ENCODE measurements at regions not wholly inside any gene's neighbourhood (a gene's known extent, or its start where the extent isn't known, plus 50 kb on each side); places are given as distances from the start of the nearest gene placed in this dataset.

- Histone ChIP-seq H3K4me3 (no peak overlapping the region), H3K79me2 (replicated peaks; ENCODE audit: insufficient read depth) (no peaks in the 10 kb centered on the region), H4K20me1 (replicated peaks; ENCODE audit: insufficient read depth) (no peaks in the 10 kb centered on the region), H3F3A (replicated peaks; ENCODE audit: low read depth) (no peaks in the 10 kb centered on the region), H3K27me3 (ENCODE audit: insufficient read depth) (no peaks in the 10 kb centered on the region), H3K27ac (ENCODE audit: low read depth) (no peak overlapping the region), H2AFZ (no peak overlapping the region), H3K9me2 (ENCODE audit: insufficient read depth) (no peaks in the 10 kb centered on the region), H3K36me3 (ENCODE audit: insufficient read depth) (no peaks in the 10 kb centered on the region), H3K4me2 (no peak overlapping the region), H3K4me1 (ENCODE audit: insufficient read depth) (peaks cover 36% of the 10 kb centered on the region)
- DNase-seq (ENCODE audit: low spot score): no peak
- Mint-ChIP-seq H3K4me3 (no peak overlapping the region), H3K27ac (no peak overlapping the region), H3K4me1 (peaks cover 34% of the 10 kb centered on the region), H3K36me3 (ENCODE audit: low read depth) (no peaks in the 10 kb centered on the region; the same call in 2 of the 3 replicates), H3K9me3 (no peaks in the 10 kb centered on the region; the same call in 2 of the 3 replicates), H3K27me3 (ENCODE audit: insufficient read depth, low read depth, poor library complexity) (no peaks in the 10 kb centered on the region)
- TF ChIP-seq JUNB (IDR thresholded peaks at IDR 0.05; ENCODE audit: unreplicated experiment): no peak
- TF ChIP-seq, protein P1, sequence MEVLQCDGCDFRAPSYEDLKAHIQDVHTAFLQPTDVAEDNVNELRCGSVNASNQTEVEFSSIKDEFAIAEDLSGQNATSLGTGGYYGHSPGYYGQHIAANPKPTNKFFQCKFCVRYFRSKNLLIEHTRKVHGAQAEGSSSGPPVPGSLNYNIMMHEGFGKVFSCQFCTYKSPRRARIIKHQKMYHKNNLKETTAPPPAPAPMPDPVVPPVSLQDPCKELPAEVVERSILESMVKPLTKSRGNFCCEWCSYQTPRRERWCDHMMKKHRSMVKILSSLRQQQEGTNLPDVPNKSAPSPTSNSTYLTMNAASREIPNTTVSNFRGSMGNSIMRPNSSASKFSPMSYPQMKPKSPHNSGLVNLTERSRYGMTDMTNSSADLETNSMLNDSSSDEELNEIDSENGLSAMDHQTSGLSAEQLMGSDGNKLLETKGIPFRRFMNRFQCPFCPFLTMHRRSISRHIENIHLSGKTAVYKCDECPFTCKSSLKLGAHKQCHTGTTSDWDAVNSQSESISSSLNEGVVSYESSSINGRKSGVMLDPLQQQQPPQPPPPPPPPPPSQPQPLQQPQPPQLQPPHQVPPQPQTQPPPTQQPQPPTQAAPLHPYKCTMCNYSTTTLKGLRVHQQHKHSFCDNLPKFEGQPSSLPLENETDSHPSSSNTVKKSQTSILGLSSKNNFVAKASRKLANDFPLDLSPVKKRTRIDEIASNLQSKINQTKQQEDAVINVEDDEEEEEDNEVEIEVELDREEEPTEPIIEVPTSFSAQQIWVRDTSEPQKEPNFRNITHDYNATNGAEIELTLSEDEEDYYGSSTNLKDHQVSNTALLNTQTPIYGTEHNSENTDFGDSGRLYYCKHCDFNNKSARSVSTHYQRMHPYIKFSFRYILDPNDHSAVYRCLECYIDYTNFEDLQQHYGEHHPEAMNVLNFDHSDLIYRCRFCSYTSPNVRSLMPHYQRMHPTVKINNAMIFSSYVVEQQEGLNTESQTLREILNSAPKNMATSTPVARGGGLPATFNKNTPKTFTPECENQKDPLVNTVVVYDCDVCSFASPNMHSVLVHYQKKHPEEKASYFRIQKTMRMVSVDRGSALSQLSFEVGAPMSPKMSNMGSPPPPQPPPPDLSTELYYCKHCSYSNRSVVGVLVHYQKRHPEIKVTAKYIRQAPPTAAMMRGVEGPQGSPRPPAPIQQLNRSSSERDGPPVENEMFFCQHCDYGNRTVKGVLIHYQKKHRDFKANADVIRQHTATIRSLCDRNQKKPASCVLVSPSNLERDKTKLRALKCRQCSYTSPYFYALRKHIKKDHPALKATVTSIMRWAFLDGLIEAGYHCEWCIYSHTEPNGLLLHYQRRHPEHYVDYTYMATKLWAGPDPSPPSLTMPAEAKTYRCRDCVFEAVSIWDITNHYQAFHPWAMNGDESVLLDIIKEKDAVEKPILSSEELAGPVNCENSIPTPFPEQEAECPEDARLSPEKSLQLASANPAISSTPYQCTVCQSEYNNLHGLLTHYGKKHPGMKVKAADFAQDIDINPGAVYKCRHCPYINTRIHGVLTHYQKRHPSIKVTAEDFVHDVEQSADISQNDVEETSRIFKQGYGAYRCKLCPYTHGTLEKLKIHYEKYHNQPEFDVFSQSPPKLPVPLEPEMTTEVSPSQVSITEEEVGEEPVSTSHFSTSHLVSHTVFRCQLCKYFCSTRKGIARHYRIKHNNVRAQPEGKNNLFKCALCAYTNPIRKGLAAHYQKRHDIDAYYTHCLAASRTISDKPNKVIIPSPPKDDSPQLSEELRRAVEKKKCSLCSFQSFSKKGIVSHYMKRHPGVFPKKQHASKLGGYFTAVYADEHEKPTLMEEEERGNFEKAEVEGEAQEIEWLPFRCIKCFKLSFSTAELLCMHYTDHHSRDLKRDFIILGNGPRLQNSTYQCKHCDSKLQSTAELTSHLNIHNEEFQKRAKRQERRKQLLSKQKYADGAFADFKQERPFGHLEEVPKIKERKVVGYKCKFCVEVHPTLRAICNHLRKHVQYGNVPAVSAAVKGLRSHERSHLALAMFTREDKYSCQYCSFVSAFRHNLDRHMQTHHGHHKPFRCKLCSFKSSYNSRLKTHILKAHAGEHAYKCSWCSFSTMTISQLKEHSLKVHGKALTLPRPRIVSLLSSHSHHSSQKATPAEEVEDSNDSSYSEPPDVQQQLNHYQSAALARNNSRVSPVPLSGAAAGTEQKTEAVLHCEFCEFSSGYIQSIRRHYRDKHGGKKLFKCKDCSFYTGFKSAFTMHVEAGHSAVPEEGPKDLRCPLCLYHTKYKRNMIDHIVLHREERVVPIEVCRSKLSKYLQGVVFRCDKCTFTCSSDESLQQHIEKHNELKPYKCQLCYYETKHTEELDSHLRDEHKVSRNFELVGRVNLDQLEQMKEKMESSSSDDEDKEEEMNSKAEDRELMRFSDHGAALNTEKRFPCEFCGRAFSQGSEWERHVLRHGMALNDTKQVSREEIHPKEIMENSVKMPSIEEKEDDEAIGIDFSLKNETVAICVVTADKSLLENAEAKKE (CRISPR knock-in tag; IDR thresholded peaks at IDR 0.05): no peak
- no peak for TF ChIP-seq ZNF114 (CRISPR knock-in tag; IDR thresholded peaks at IDR 0.05)
- no peak for TF ChIP-seq POLR2AphosphoS5 (IDR thresholded peaks at IDR 0.05; ENCODE audit: low read depth)
- TF ChIP-seq, protein P2, sequence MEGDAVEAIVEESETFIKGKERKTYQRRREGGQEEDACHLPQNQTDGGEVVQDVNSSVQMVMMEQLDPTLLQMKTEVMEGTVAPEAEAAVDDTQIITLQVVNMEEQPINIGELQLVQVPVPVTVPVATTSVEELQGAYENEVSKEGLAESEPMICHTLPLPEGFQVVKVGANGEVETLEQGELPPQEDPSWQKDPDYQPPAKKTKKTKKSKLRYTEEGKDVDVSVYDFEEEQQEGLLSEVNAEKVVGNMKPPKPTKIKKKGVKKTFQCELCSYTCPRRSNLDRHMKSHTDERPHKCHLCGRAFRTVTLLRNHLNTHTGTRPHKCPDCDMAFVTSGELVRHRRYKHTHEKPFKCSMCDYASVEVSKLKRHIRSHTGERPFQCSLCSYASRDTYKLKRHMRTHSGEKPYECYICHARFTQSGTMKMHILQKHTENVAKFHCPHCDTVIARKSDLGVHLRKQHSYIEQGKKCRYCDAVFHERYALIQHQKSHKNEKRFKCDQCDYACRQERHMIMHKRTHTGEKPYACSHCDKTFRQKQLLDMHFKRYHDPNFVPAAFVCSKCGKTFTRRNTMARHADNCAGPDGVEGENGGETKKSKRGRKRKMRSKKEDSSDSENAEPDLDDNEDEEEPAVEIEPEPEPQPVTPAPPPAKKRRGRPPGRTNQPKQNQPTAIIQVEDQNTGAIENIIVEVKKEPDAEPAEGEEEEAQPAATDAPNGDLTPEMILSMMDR (conservative IDR thresholded peaks at IDR 0.05; ENCODE audit: low read depth in 2 of 2): no peak
- no peak for TF ChIP-seq STAT1 (IDR thresholded peaks at IDR 0.05; ENCODE audit: unreplicated experiment)
- TF ChIP-seq CREB1 (CRISPR knock-in tag; IDR thresholded peaks at IDR 0.05; ENCODE audit: low read depth): no peak
- TF ChIP-seq EZH2phosphoT487 (IDR thresholded peaks at IDR 0.05; ENCODE audit: unreplicated experiment): no peak
- no peak for TF ChIP-seq NANOG (IDR thresholded peaks at IDR 0.05; ENCODE audit: borderline replicate concordance)
- TF ChIP-seq EZH2 (IDR thresholded peaks at IDR 0.05; ENCODE audit: low read depth, unreplicated experiment): no peak
- TF ChIP-seq ZNF331 (CRISPR knock-in tag; IDR thresholded peaks at IDR 0.05; ENCODE audit: low read depth): no peak
- TF ChIP-seq, protein P3, sequence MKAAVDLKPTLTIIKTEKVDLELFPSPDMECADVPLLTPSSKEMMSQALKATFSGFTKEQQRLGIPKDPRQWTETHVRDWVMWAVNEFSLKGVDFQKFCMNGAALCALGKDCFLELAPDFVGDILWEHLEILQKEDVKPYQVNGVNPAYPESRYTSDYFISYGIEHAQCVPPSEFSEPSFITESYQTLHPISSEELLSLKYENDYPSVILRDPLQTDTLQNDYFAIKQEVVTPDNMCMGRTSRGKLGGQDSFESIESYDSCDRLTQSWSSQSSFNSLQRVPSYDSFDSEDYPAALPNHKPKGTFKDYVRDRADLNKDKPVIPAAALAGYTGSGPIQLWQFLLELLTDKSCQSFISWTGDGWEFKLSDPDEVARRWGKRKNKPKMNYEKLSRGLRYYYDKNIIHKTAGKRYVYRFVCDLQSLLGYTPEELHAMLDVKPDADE (IDR thresholded peaks at IDR 0.05): no peak
- TF ChIP-seq, protein P4, sequence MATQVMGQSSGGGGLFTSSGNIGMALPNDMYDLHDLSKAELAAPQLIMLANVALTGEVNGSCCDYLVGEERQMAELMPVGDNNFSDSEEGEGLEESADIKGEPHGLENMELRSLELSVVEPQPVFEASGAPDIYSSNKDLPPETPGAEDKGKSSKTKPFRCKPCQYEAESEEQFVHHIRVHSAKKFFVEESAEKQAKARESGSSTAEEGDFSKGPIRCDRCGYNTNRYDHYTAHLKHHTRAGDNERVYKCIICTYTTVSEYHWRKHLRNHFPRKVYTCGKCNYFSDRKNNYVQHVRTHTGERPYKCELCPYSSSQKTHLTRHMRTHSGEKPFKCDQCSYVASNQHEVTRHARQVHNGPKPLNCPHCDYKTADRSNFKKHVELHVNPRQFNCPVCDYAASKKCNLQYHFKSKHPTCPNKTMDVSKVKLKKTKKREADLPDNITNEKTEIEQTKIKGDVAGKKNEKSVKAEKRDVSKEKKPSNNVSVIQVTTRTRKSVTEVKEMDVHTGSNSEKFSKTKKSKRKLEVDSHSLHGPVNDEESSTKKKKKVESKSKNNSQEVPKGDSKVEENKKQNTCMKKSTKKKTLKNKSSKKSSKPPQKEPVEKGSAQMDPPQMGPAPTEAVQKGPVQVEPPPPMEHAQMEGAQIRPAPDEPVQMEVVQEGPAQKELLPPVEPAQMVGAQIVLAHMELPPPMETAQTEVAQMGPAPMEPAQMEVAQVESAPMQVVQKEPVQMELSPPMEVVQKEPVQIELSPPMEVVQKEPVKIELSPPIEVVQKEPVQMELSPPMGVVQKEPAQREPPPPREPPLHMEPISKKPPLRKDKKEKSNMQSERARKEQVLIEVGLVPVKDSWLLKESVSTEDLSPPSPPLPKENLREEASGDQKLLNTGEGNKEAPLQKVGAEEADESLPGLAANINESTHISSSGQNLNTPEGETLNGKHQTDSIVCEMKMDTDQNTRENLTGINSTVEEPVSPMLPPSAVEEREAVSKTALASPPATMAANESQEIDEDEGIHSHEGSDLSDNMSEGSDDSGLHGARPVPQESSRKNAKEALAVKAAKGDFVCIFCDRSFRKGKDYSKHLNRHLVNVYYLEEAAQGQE (IDR thresholded peaks at IDR 0.05; ENCODE audit: unreplicated experiment): no peak
- no peak for ATAC-seq
Measured at GRCh38 chr5:128693764-128694163, 155.7 kb upstream of the FBN2 start.

Data from GM23338 (cell line).